Fibroblast of skin of scalp (primary cell): ENCODE measurements at regions not wholly inside any gene's neighbourhood (a gene's known extent, or its start where the extent isn't known, plus 50 kb on each side); places are given as distances from the start of the nearest gene placed in this dataset.

Experiments
- DNase-seq: peaks from one replicate; pipeline ENCODE4 v3.0.0-alpha.2; 2013

- DNase-seq, result no peak
Measured at GRCh38 chr21:23384679-23385078, 2222.6 kb downstream of the MRPL39 start.

GRCh38 chr21:23374155-23374554 lies 2233.1 kb downstream of the MRPL39 start:
- no peak for DNase-seq

- no peak for DNase-seq
Measured at GRCh38 chr21:23356905-23357304, 2250.4 kb downstream of the MRPL39 start.

GRCh38 chr21:23316190-23316589 lies 2291.1 kb downstream of the MRPL39 start:
- no peak for DNase-seq

GRCh38 chr21:23308741-23309140 lies 2298.5 kb downstream of the MRPL39 start:
- no peak for DNase-seq

- no peak for DNase-seq
Measured at GRCh38 chr21:23307065-23307464, 2300.2 kb downstream of the MRPL39 start.

GRCh38 chr21:23292292-23292691 lies 2294.1 kb downstream of the NCAM2 start:
- DNase-seq, result no peak

- no peak for DNase-seq
Measured at GRCh38 chr21:23281917-23282316, 2283.7 kb downstream of the NCAM2 start.

- no peak for DNase-seq
Measured at GRCh38 chr21:23249760-23250159, 2251.6 kb downstream of the NCAM2 start.

GRCh38 chr21:23247334-23247733 lies 2249.1 kb downstream of the NCAM2 start:
- peak; percentile 2 for DNase-seq

- no peak for DNase-seq
Measured at GRCh38 chr21:23245255-23245654, 2247.0 kb downstream of the NCAM2 start.

GRCh38 chr21:23223882-23224281 lies 2225.7 kb downstream of the NCAM2 start:
- DNase-seq, result no peak

- DNase-seq, result peak; percentile 3
Measured at GRCh38 chr21:23218667-23219066, 2220.5 kb downstream of the NCAM2 start.

GRCh38 chr21:23217597-23217996 lies 2219.4 kb downstream of the NCAM2 start:
- no peak for DNase-seq

GRCh38 chr21:23215261-23215660 lies 2217.1 kb downstream of the NCAM2 start:
- no peak for DNase-seq
